D721Med (cell line): ENCODE measurements at regions not wholly inside any gene's neighbourhood (a gene's known extent, or its start where the extent isn't known, plus 50 kb on each side); places are given as distances from the start of the nearest gene placed in this dataset.

Source experiments
- DNase-seq: peaks from one replicate; pipeline ENCODE4 v3.0.0; 2011; ENCODE audit warnings: low spot score; ENCODE audit not compliant: insufficient read length
- FAIRE-seq: peaks from 2 replicates; lab custom pipeline; 2011; peaks lifted over from hg19 to GRCh38; lab: Jason Lieb, UNC
- CTCF ChIP-seq: IDR thresholded peaks from 2 replicates; pipeline ENCODE4 v1.5.1; 2012; ENCODE audit warnings: mild to moderate bottlenecking, control low read depth; ENCODE audit not compliant: insufficient read depth; ENCODE audit errors: missing control alignments

- no peak for TF ChIP-seq CTCF
- no peak for FAIRE-seq
Observed at GRCh38 chr5:135106610-135107471, 72.8 kb upstream of the PITX1 start.

GRCh38 chr5:135106136-135106535 lies 72.1 kb upstream of the PITX1 start:
- no peak for DNase-seq
- FAIRE-seq: no peak
- no peak for TF ChIP-seq CTCF

More at GRCh38 chr5:135106610-135107471, 72.8 kb upstream of the PITX1 start:
- DNase-seq: no peak

GRCh38 chr5:135105105-135105484 lies 71.1 kb upstream of the PITX1 start:
- DNase-seq (no peak), FAIRE-seq (no peak)
- no peak for TF ChIP-seq CTCF

GRCh38 chr5:135103575-135103853 lies 69.5 kb upstream of the PITX1 start:
- DNase-seq: no peak
- TF ChIP-seq CTCF: no peak
- FAIRE-seq: no peak

- no peak for DNase-seq
- no peak for FAIRE-seq
- TF ChIP-seq CTCF: no peak
Observed at GRCh38 chr5:135102716-135103574, 68.9 kb upstream of the PITX1 start.

- DNase-seq: no peak
- FAIRE-seq: no peak
- TF ChIP-seq CTCF: no peak
Observed at GRCh38 chr5:135100431-135100830, 66.4 kb upstream of the PITX1 start.

- DNase-seq (no peak), FAIRE-seq (no peak)
- no peak for TF ChIP-seq CTCF
Observed at GRCh38 chr5:135100011-135100410, 66.0 kb upstream of the PITX1 start.
